ENCODE measurements at regions not wholly inside any gene's neighbourhood (a gene's known extent, or its start where the extent isn't known, plus 50 kb on each side); places are given as distances from the start of the nearest gene placed in this dataset.

GRCh38 chr5:103849934-103850333 is 287.3 kb upstream of the NUDT12 start:
- H4K20me1 ChIP-seq (ENCODE audit: control insufficient read depth, extremely low read depth, insufficient read depth, low read length): no peaks in the 10 kb centered on the region
- H3K9me1 ChIP-seq (ENCODE audit: control insufficient read depth, extremely low read depth, insufficient read depth, low read length): no peaks in the 10 kb centered on the region
- TF ChIP-seq CTCF (optimal IDR thresholded peaks at IDR 0.05 in 1 of 3, IDR thresholded peaks at IDR 0.05 in 1 of 3, conservative IDR thresholded peaks at IDR 0.05 in 1 of 3; ENCODE audit: extremely low read depth in 1 of 3, insufficient read depth in 2 of 3, low read length in 3 of 3) (no peak), EZH2 (IDR thresholded peaks at IDR 0.05; ENCODE audit: low read length) (no peak)
- DNase-seq (ENCODE audit: low read depth, low spot score) (peak; percentile 59), FAIRE-seq (peak; percentile 89)
- H3K9ac ChIP-seq (ENCODE audit: control insufficient read depth, extremely low read depth, insufficient read depth, low read length): no peak overlapping the region
- peak overlapping the region; percentile 57 for H3K4me2 ChIP-seq (ENCODE audit: control insufficient read depth, extremely low read depth, insufficient read depth, low read depth, low read length)
- H3K79me2 ChIP-seq (ENCODE audit: control insufficient read depth, insufficient read depth, low read length): no peaks in the 10 kb centered on the region
- H2AFZ ChIP-seq (ENCODE audit: control insufficient read depth, low read length): peak overlapping the region; percentile 47
- H3K27ac ChIP-seq (ENCODE audit: control insufficient read depth, insufficient read depth, low read length): peak overlapping the region; percentile 44
- no peaks in the 10 kb centered on the region for H3K9me3 ChIP-seq (ENCODE audit: control insufficient read depth, low read depth, low read length)
- H3K27me3 ChIP-seq (ENCODE audit: control insufficient read depth, extremely low read depth, insufficient read depth, low read length): no peaks in the 10 kb centered on the region
- no peaks in the 10 kb centered on the region for H3K36me3 ChIP-seq (ENCODE audit: control insufficient read depth in 2 of 2, extremely low read depth in 1 of 2, insufficient read depth in 2 of 2, low read length in 2 of 2)
- H3K4me1 ChIP-seq (ENCODE audit: control insufficient read depth, extremely low read depth, insufficient read depth, low read length): peaks cover 17% of the 10 kb centered on the region
- no peak overlapping the region for H3K4me3 ChIP-seq (ENCODE audit: control insufficient read depth in 2 of 3, extremely low read depth in 1 of 3, insufficient read depth in 2 of 3, low read depth in 1 of 3, low read length in 3 of 3)
- dilution Hi-C loops (cut with MboI; ENCODE audit: extremely low pct_ligation_motif_present, low sequenced_read_pairs): no loop called here

- no peaks in the 10 kb centered on the region for H3K79me2 ChIP-seq (ENCODE audit: control insufficient read depth, insufficient read depth, low read length)
- H3K9me1 ChIP-seq (ENCODE audit: control insufficient read depth, extremely low read depth, insufficient read depth, low read length): no peaks in the 10 kb centered on the region
- DNase-seq (ENCODE audit: low read depth, low spot score) (peak; percentile 15), FAIRE-seq (peak; percentile 70)
- no peaks in the 10 kb centered on the region for H3K9me3 ChIP-seq (ENCODE audit: control insufficient read depth, low read depth, low read length)
- H3K27ac ChIP-seq (ENCODE audit: control insufficient read depth, insufficient read depth, low read length): no peak overlapping the region
- H3K4me2 ChIP-seq (ENCODE audit: control insufficient read depth, extremely low read depth, insufficient read depth, low read depth, low read length): peak overlapping the region; percentile 41
- no peak for TF ChIP-seq EZH2 (IDR thresholded peaks at IDR 0.05; ENCODE audit: low read length)
- TF ChIP-seq CTCF (optimal IDR thresholded peaks at IDR 0.05 in 1 of 3, IDR thresholded peaks at IDR 0.05 in 1 of 3, conservative IDR thresholded peaks at IDR 0.05 in 1 of 3; ENCODE audit: extremely low read depth in 1 of 3, insufficient read depth in 2 of 3, low read length in 3 of 3): no peak
- peak overlapping the region; percentile 22 for H2AFZ ChIP-seq (ENCODE audit: control insufficient read depth, low read length)
- no peak overlapping the region for H3K4me3 ChIP-seq (ENCODE audit: control insufficient read depth in 2 of 3, extremely low read depth in 1 of 3, insufficient read depth in 2 of 3, low read depth in 1 of 3, low read length in 3 of 3)
- peaks cover 17% of the 10 kb centered on the region for H3K4me1 ChIP-seq (ENCODE audit: control insufficient read depth, extremely low read depth, insufficient read depth, low read length)
- H3K27me3 ChIP-seq (ENCODE audit: control insufficient read depth, extremely low read depth, insufficient read depth, low read length): no peaks in the 10 kb centered on the region
- no peaks in the 10 kb centered on the region for H3K36me3 ChIP-seq (ENCODE audit: control insufficient read depth in 2 of 2, extremely low read depth in 1 of 2, insufficient read depth in 2 of 2, low read length in 2 of 2)
- no peak overlapping the region for H3K9ac ChIP-seq (ENCODE audit: control insufficient read depth, extremely low read depth, insufficient read depth, low read length)
- dilution Hi-C loops (cut with MboI; ENCODE audit: extremely low pct_ligation_motif_present, low sequenced_read_pairs): no loop called here
- no peaks in the 10 kb centered on the region for H4K20me1 ChIP-seq (ENCODE audit: control insufficient read depth, extremely low read depth, insufficient read depth, low read length)
Measured at GRCh38 chr5:103847060-103847459, 284.5 kb upstream of the NUDT12 start.
